ENCODE measurements at regions not wholly inside any gene's neighbourhood (a gene's known extent, or its start where the extent isn't known, plus 50 kb on each side); places are given as distances from the start of the nearest gene placed in this dataset.

DNA sequence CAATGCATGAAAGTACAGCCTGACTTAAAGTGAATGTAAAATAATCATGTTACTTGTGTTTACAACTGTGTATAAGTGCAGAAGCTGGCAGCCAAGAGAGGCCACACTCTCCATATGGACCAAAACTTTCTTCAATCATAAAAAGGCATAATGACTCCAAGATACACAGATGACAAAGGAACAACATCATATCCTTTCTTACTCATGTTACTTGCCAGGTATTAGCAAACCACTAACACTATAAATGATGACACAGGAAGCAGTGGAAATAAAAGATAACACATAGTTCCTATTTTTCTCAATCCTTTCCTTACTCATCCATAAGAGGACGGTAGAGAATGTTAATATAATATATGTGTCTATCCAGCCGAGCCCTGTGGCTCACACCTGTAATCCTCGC lies 400.0 kb upstream of the CDH2 start:
- no peak for ATAC-seq
- TF ChIP-seq, protein P1, sequence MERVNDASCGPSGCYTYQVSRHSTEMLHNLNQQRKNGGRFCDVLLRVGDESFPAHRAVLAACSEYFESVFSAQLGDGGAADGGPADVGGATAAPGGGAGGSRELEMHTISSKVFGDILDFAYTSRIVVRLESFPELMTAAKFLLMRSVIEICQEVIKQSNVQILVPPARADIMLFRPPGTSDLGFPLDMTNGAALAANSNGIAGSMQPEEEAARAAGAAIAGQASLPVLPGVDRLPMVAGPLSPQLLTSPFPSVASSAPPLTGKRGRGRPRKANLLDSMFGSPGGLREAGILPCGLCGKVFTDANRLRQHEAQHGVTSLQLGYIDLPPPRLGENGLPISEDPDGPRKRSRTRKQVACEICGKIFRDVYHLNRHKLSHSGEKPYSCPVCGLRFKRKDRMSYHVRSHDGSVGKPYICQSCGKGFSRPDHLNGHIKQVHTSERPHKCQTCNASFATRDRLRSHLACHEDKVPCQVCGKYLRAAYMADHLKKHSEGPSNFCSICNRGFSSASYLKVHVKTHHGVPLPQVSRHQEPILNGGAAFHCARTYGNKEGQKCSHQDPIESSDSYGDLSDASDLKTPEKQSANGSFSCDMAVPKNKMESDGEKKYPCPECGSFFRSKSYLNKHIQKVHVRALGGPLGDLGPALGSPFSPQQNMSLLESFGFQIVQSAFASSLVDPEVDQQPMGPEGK (CRISPR knock-in tag; IDR thresholded peaks at IDR 0.05; ENCODE audit: borderline replicate concordance): no peak
- no peak for TF ChIP-seq TCF4 (CRISPR knock-in tag; IDR thresholded peaks at IDR 0.05; ENCODE audit: borderline replicate concordance)

DNA sequence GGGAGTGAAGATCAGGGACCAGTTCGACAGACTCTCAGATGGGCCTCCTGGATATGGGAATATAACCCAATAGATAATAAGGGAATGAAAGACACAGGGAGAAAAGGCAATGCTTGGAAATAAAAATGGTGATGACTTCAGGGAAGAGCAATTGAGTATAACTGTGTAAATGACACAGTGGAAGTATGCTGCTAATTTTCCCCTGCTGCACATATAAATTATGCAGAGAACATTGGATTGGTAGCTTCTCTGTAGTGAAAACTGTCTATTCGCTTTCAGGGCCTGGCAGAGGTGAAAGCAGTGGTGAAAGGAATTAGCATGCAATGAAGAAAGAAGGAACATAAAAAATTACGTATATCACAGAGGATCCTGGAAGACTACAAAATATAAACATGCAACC lies 398.2 kb upstream of the CDH2 start:
- ATAC-seq: no peak
- TF ChIP-seq TSHZ2 (CRISPR knock-in tag; IDR thresholded peaks at IDR 0.05) (no peak), ZNF8 (CRISPR knock-in tag; IDR thresholded peaks at IDR 0.05) (no peak), TOX (CRISPR knock-in tag; IDR thresholded peaks at IDR 0.05; ENCODE audit: borderline replicate concordance) (no peak), ZC3H10 (CRISPR knock-in tag; IDR thresholded peaks at IDR 0.05) (no peak), OSR1 (CRISPR knock-in tag; IDR thresholded peaks at IDR 0.05) (no peak), BACH2 (CRISPR knock-in tag; IDR thresholded peaks at IDR 0.05; ENCODE audit: borderline replicate concordance) (no peak), ESRRG (CRISPR knock-in tag; IDR thresholded peaks at IDR 0.05) (no peak), RARB (CRISPR knock-in tag; IDR thresholded peaks at IDR 0.05) (no peak), CREB5 (CRISPR knock-in tag; IDR thresholded peaks at IDR 0.05; ENCODE audit: low read depth) (no peak), TCF4 (CRISPR knock-in tag; IDR thresholded peaks at IDR 0.05; ENCODE audit: borderline replicate concordance) (no peak), ZFP3 (CRISPR knock-in tag; IDR thresholded peaks at IDR 0.05) (no peak), ISL1 (CRISPR knock-in tag; IDR thresholded peaks at IDR 0.05) (no peak)
- TF ChIP-seq, protein P1 (CRISPR knock-in tag; IDR thresholded peaks at IDR 0.05; ENCODE audit: borderline replicate concordance): no peak
- TF ChIP-seq, protein P2, sequence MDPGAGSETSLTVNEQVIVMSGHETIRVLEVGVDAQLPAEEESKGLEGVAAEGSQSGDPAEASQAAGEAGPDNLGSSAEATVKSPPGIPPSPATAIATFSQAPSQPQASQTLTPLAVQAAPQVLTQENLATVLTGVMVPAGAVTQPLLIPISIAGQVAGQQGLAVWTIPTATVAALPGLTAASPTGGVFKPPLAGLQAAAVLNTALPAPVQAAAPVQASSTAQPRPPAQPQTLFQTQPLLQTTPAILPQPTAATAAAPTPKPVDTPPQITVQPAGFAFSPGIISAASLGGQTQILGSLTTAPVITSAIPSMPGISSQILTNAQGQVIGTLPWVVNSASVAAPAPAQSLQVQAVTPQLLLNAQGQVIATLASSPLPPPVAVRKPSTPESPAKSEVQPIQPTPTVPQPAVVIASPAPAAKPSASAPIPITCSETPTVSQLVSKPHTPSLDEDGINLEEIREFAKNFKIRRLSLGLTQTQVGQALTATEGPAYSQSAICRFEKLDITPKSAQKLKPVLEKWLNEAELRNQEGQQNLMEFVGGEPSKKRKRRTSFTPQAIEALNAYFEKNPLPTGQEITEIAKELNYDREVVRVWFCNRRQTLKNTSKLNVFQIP (CRISPR knock-in tag; IDR thresholded peaks at IDR 0.05; ENCODE audit: borderline replicate concordance, low read depth): no peak

- ATAC-seq: no peak
- TF ChIP-seq ZFP30 (CRISPR knock-in tag; IDR thresholded peaks at IDR 0.05): no peak
- TF ChIP-seq TCF4 (CRISPR knock-in tag; IDR thresholded peaks at IDR 0.05; ENCODE audit: borderline replicate concordance): no peak
- no peak for TF ChIP-seq TSHZ2 (CRISPR knock-in tag; IDR thresholded peaks at IDR 0.05)
- no peak for TF ChIP-seq BACH2 (CRISPR knock-in tag; IDR thresholded peaks at IDR 0.05; ENCODE audit: borderline replicate concordance)
- no peak for TF ChIP-seq ISL1 (CRISPR knock-in tag; IDR thresholded peaks at IDR 0.05)
- no peak for TF ChIP-seq ARNTL (CRISPR knock-in tag; IDR thresholded peaks at IDR 0.05; ENCODE audit: borderline replicate concordance, low read depth)
- no peak for TF ChIP-seq ZC3H10 (CRISPR knock-in tag; IDR thresholded peaks at IDR 0.05)
- TF ChIP-seq, protein P2 (CRISPR knock-in tag; IDR thresholded peaks at IDR 0.05; ENCODE audit: borderline replicate concordance, low read depth): no peak
- TF ChIP-seq CSDC2 (CRISPR knock-in tag; IDR thresholded peaks at IDR 0.05): no peak
- TF ChIP-seq ZNF565 (CRISPR knock-in tag; conservative IDR thresholded peaks at IDR 0.05; ENCODE audit: low read depth): no peak
- TF ChIP-seq SNAI2 (CRISPR knock-in tag; IDR thresholded peaks at IDR 0.05): no peak
- no peak for TF ChIP-seq CREB5 (CRISPR knock-in tag; IDR thresholded peaks at IDR 0.05; ENCODE audit: low read depth)
- no peak for TF ChIP-seq GLIS3 (CRISPR knock-in tag; IDR thresholded peaks at IDR 0.05)
- TF ChIP-seq PPARA (CRISPR knock-in tag; IDR thresholded peaks at IDR 0.05; ENCODE audit: borderline replicate concordance): no peak
- TF ChIP-seq ESRRG (CRISPR knock-in tag; IDR thresholded peaks at IDR 0.05): no peak
These were observed 397.2 kb upstream of the CDH2 start for GRCh38 chr18:28574175-28574574.

Measured in SK-N-SH treated with all-trans-retinoic acid at 6 μM for 48 hours (cell line).